ENCODE measurements at regions not wholly inside any gene's neighbourhood (a gene's known extent, or its start where the extent isn't known, plus 50 kb on each side); places are given as distances from the start of the nearest gene placed in this dataset.

DNA sequence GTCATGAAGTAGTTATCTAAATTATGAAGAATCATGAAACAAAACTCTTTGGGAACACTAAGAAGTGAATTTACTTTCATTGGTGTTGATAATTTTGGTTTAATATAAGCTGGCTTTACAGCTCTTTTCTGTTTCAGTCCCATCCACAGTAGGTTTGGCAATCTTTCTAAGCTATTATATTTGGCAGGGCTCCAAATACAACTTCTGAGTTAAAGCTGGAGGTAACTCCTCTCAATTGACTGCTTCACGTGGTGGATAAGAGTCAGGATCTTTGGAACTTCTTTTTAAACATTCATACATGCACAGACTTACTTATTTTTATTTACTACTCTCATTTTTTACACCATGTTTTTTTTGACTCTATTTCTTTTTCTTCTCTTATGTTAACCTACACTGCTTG is 106.5 kb upstream of the EPHA3 start:
- no peak overlapping the region for H3K4me3 Mint-ChIP-seq
- no peak for TF ChIP-seq RELA (CRISPR knock-in tag; IDR thresholded peaks at IDR 0.05; ENCODE audit: borderline replicate concordance)
- TF ChIP-seq ESRRA (CRISPR knock-in tag; IDR thresholded peaks at IDR 0.05; ENCODE audit: borderline replicate concordance), result no peak
- TF ChIP-seq NR2C2 (CRISPR knock-in tag; IDR thresholded peaks at IDR 0.05), result no peak
- TF ChIP-seq SP1 (CRISPR knock-in tag; conservative IDR thresholded peaks at IDR 0.05), result no peak
- TF ChIP-seq TCF7 (CRISPR knock-in tag; IDR thresholded peaks at IDR 0.05; ENCODE audit: low read depth), result no peak
- no peak for TF ChIP-seq E2F5 (CRISPR knock-in tag; IDR thresholded peaks at IDR 0.05)
- TF ChIP-seq FOXP4 (CRISPR knock-in tag; IDR thresholded peaks at IDR 0.05), result no peak
- TF ChIP-seq TP53 (CRISPR knock-in tag; IDR thresholded peaks at IDR 0.05), result no peak
- TF ChIP-seq SMAD4 (CRISPR knock-in tag; IDR thresholded peaks at IDR 0.05), result no peak
- no peak for TF ChIP-seq ZNF416 (CRISPR knock-in tag; IDR thresholded peaks at IDR 0.05)
- TF ChIP-seq CREB1 (CRISPR knock-in tag; IDR thresholded peaks at IDR 0.05), result no peak
- no peak for TF ChIP-seq ARID4B (CRISPR knock-in tag; IDR thresholded peaks at IDR 0.05; ENCODE audit: borderline replicate concordance)
- no peak for TF ChIP-seq ZNF423 (CRISPR knock-in tag; IDR thresholded peaks at IDR 0.05)
- no peak for TF ChIP-seq TEAD4 (CRISPR knock-in tag; IDR thresholded peaks at IDR 0.05)
- no peak for TF ChIP-seq JAZF1 (CRISPR knock-in tag; IDR thresholded peaks at IDR 0.05)
- CTCF ChIA-PET, result no interaction called here
- H3K27ac Mint-ChIP-seq, result no peak overlapping the region
- no peaks in the 10 kb centered on the region for H3K36me3 Mint-ChIP-seq
- POLR2A ChIA-PET, result no interaction called here
- DNase-seq (ENCODE audit: low spot score) (no peak), ATAC-seq (no peak)
- peaks cover 9% of the 10 kb centered on the region for H3K9me3 Mint-ChIP-seq
- H3K4me1 Mint-ChIP-seq, result no peaks in the 10 kb centered on the region
- no peaks in the 10 kb centered on the region for H3K27me3 Mint-ChIP-seq (ENCODE audit: low read depth)

DNA sequence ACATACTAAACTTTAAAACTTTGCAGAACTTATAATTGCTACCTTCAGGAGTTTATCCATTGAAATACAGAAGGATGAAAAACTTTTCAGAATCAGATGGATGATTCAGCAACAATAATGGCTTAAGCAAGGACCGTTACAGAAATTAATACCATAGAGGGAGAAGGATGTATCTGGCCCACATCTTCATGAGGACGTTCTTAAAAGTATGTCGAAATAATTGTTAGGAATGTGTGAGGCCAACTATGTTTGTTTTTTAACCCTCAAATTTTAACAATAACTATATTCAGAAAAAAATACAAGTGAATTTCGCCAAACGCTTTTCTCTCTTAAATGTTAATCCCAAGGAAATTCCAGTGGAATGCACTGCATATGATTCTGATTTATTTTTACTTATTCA is 105.2 kb upstream of the EPHA3 start:
- ChIA-PET CTCF (no interaction called here), POLR2A (no interaction called here)
- H3K4me1 Mint-ChIP-seq, result no peaks in the 10 kb centered on the region
- DNase-seq (ENCODE audit: low spot score), result no peak
- H3K27me3 Mint-ChIP-seq (ENCODE audit: low read depth), result no peaks in the 10 kb centered on the region
- H3K36me3 Mint-ChIP-seq, result no peaks in the 10 kb centered on the region
- no peak overlapping the region for H3K27ac Mint-ChIP-seq
- no peak for ATAC-seq
- no peak overlapping the region for H3K4me3 Mint-ChIP-seq
- peaks cover 9% of the 10 kb centered on the region for H3K9me3 Mint-ChIP-seq
- TF ChIP-seq KAT7 (CRISPR knock-in tag; IDR thresholded peaks at IDR 0.05; ENCODE audit: borderline replicate concordance) (no peak), FOXP4 (CRISPR knock-in tag; IDR thresholded peaks at IDR 0.05) (no peak), ZNF219 (CRISPR knock-in tag; IDR thresholded peaks at IDR 0.05; ENCODE audit: borderline replicate concordance) (no peak), ETV6 (CRISPR knock-in tag; IDR thresholded peaks at IDR 0.05) (no peak), AFF4 (CRISPR knock-in tag; IDR thresholded peaks at IDR 0.05; ENCODE audit: borderline replicate concordance) (no peak), ZNF317 (CRISPR knock-in tag; IDR thresholded peaks at IDR 0.05; ENCODE audit: borderline replicate concordance, low read depth) (no peak), FOXK1 (CRISPR knock-in tag; IDR thresholded peaks at IDR 0.05) (no peak), JUN (CRISPR knock-in tag; IDR thresholded peaks at IDR 0.05) (no peak), IRF1 (CRISPR knock-in tag; IDR thresholded peaks at IDR 0.05) (no peak), ZNF671 (CRISPR knock-in tag; IDR thresholded peaks at IDR 0.05) (no peak), SP1 (CRISPR knock-in tag; conservative IDR thresholded peaks at IDR 0.05) (no peak)

All from WTC11 (cell line).